ENCODE measurements at regions not wholly inside any gene's neighbourhood (a gene's known extent, or its start where the extent isn't known, plus 50 kb on each side); places are given as distances from the start of the nearest gene placed in this dataset.

DNA sequence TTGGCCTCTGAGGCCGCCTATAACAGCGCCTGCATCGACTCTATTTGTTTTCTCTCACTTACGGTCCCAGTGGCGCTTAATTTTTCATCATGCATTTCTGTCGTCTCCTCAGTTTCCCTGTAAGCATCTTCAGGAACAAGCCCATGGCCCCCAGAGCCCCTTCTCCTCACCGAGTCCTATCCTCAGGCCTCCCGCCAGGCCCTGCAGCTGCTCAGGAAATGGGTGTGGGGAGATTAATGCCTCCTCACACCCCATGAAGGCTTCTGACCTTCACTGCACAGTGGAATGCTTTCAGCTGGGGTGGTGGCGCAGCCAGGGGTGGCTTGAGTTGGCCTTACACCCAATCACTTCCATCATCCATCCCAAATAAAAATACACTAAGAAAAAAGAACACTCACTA is 260.4 kb downstream of the FAM43A start:
- H4K91ac ChIP-seq (ENCODE audit: insufficient read length, low read depth, low read length), result no peak overlapping the region
- no peak overlapping the region for H4K5ac ChIP-seq (ENCODE audit: insufficient read length, low read depth, low read length)
- Mint-ChIP-seq H3K27ac (no peak overlapping the region), H3K27me3 (ENCODE audit: low read depth) (no peaks in the 10 kb centered on the region; the same call in none of the 2 replicates), H3K36me3 (ENCODE audit: insufficient read depth in 1 of 3, low read depth in 3 of 3) (peaks cover 0 to 3% (median 0%) of the 10 kb centered on the region in 3 experiments; a peak in 1 of 7 replicates), H3K9me3 (peaks cover 0 to 4% of the 10 kb centered on the region in 2 experiments; a peak in 1 of 5 replicates), H3K4me1 (peaks cover 2 to 13% of the 10 kb centered on the region in 2 experiments; a peak in 3 of 4 replicates), H3K4me3 (no peak overlapping the region)
- DNase-seq, result no peak
- H3K4me2 ChIP-seq (ENCODE audit: insufficient read depth, insufficient read length, low read length), result no peak overlapping the region
- H3K4me1 ChIP-seq (ENCODE audit: insufficient read depth, low read length), result no peaks in the 10 kb centered on the region
- H2BK5ac ChIP-seq (ENCODE audit: insufficient read length, low read length), result no peak overlapping the region
- peaks cover 2% of the 10 kb centered on the region for H3K23me2 ChIP-seq (ENCODE audit: insufficient read length, low read depth, low read length, poor library complexity, severe bottlenecking)
- no peak overlapping the region for H3K27ac ChIP-seq (ENCODE audit: insufficient read length, low read depth, low read length)
- H3K4ac ChIP-seq (ENCODE audit: low read depth, low read length), result no peak overlapping the region
- TF ChIP-seq, protein P1, sequence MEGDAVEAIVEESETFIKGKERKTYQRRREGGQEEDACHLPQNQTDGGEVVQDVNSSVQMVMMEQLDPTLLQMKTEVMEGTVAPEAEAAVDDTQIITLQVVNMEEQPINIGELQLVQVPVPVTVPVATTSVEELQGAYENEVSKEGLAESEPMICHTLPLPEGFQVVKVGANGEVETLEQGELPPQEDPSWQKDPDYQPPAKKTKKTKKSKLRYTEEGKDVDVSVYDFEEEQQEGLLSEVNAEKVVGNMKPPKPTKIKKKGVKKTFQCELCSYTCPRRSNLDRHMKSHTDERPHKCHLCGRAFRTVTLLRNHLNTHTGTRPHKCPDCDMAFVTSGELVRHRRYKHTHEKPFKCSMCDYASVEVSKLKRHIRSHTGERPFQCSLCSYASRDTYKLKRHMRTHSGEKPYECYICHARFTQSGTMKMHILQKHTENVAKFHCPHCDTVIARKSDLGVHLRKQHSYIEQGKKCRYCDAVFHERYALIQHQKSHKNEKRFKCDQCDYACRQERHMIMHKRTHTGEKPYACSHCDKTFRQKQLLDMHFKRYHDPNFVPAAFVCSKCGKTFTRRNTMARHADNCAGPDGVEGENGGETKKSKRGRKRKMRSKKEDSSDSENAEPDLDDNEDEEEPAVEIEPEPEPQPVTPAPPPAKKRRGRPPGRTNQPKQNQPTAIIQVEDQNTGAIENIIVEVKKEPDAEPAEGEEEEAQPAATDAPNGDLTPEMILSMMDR (conservative IDR thresholded peaks at IDR 0.05), result no peak
- no peak overlapping the region for H2AFZ ChIP-seq (ENCODE audit: low read length)
- H2BK12ac ChIP-seq (ENCODE audit: insufficient read length, low read depth, low read length), result no peak overlapping the region
- no peak overlapping the region for H4K8ac ChIP-seq (replicated peaks; ENCODE audit: insufficient read length, low read depth, low read length)
- no peak overlapping the region for H2BK15ac ChIP-seq (ENCODE audit: low read depth, low read length)
- H3K9ac ChIP-seq (ENCODE audit: extremely low read depth, insufficient read length, low read length), result no peak overlapping the region
- H4K20me1 ChIP-seq (ENCODE audit: control insufficient read depth, insufficient read depth, insufficient read length), result no peaks in the 10 kb centered on the region
- H3K56ac ChIP-seq (ENCODE audit: insufficient read length, low read depth, low read length), result no peak overlapping the region
- no peak overlapping the region for H3K23ac ChIP-seq (ENCODE audit: insufficient read length, low read depth, low read length)
- H2AK5ac ChIP-seq (ENCODE audit: insufficient read length, low read length), result no peak overlapping the region
- no peak overlapping the region for H3K14ac ChIP-seq (ENCODE audit: insufficient read depth, low read length)
- H3K79me2 ChIP-seq (ENCODE audit: insufficient read depth, low read length), result no peaks in the 10 kb centered on the region
- no peak overlapping the region for H3K18ac ChIP-seq (ENCODE audit: insufficient read length, low read depth, low read length)
- H3K79me1 ChIP-seq (ENCODE audit: insufficient read depth, low read depth, low read length, poor library complexity, severe bottlenecking), result no peaks in the 10 kb centered on the region
- H3K9me3 ChIP-seq (ENCODE audit: control insufficient read depth, low read depth, low read length), result no peaks in the 10 kb centered on the region
- H3K27me3 ChIP-seq (ENCODE audit: insufficient read depth, low read length), result no peaks in the 10 kb centered on the region
- no CpG with 5 or more reads among the region's 9 CpGs for WGBS (ENCODE audit: extremely low coverage, insufficient read length, low lambda C conversion rate)
- no peak overlapping the region for H2BK120ac ChIP-seq (ENCODE audit: low read depth, low read length, poor library complexity, severe bottlenecking)
- H2BK20ac ChIP-seq (ENCODE audit: low read depth, low read length, poor library complexity, severe bottlenecking), result no peak overlapping the region
- H3T11ph ChIP-seq (ENCODE audit: low read length), result no peak overlapping the region
